Activated T-cell treated with anti-CD3 and anti-CD28 coated beads, Interleukin-2, amount 50 U/mL, for 4 hours (primary cell): ENCODE measurements at regions not wholly inside any gene's neighbourhood (a gene's known extent, or its start where the extent isn't known, plus 50 kb on each side); places are given as distances from the start of the nearest gene placed in this dataset.
"Not testable (repeated sequence)": the region's sequence is repeated elsewhere in the genome, so short reads cannot be mapped to it uniquely, and the experiment has no call there.

ENCODE experiments used
- ATAC-seq, 2 donors: fragments of 200-7000 bp; cut with Tn5 transposase; one replicate each; pipeline ENCODE4 v1.10.0; 2021
- DNase-seq: peaks from one replicate; pipeline ENCODE4 v3.0.0-alpha.2; 2020
- H3K27me3 Mint-ChIP-seq: one replicate; pipeline ENCODE4 v1.8.0; 2021; ENCODE audit warnings: low read depth, mixed read lengths
- H3K36me3 Mint-ChIP-seq: one replicate; pipeline ENCODE4 v1.8.0; 2022; ENCODE audit warnings: mixed read lengths; ENCODE audit not compliant: insufficient read depth
- H3K4me1 Mint-ChIP-seq: one replicate; pipeline ENCODE4 v1.8.0; 2021; ENCODE audit warnings: low read depth, mixed read lengths
- H3K4me3 Mint-ChIP-seq: one replicate; pipeline ENCODE4 v1.8.0; 2021; ENCODE audit warnings: mild to moderate bottlenecking, moderate library complexity, mixed read lengths
- H3K9me3 Mint-ChIP-seq: one replicate; pipeline ENCODE4 v1.8.0; 2021; ENCODE audit warnings: mixed read lengths

GRCh38 chrX:8042304-8042703 is 115.1 kb upstream of the PNPLA4 start:
- no peaks in the 10 kb centered on the region for H3K27me3 Mint-ChIP-seq
- no peaks in the 10 kb centered on the region for H3K36me3 Mint-ChIP-seq
- H3K4me1 Mint-ChIP-seq, result peaks cover 12% of the 10 kb centered on the region
- no peak for DNase-seq
- no peak overlapping the region for H3K4me3 Mint-ChIP-seq
- no peak for ATAC-seq
- no peaks in the 10 kb centered on the region for H3K9me3 Mint-ChIP-seq

GRCh38 chrX:8039711-8040110 is 112.5 kb upstream of the PNPLA4 start:
- not testable (repeated sequence) for H3K9me3 Mint-ChIP-seq, H3K27me3 Mint-ChIP-seq, H3K36me3 Mint-ChIP-seq, H3K4me3 Mint-ChIP-seq, DNase-seq, ATAC-seq
- peaks cover 18% of the 10 kb centered on the region for H3K4me1 Mint-ChIP-seq

GRCh38 chrX:8037593-8038348 is 110.6 kb upstream of the PNPLA4 start:
- H3K9me3 Mint-ChIP-seq, result no peaks in the 10 kb centered on the region
- DNase-seq, result no peak
- H3K36me3 Mint-ChIP-seq, result no peaks in the 10 kb centered on the region
- H3K4me3 Mint-ChIP-seq, result peak overlapping the region; percentile 72
- ATAC-seq, result no peak
- no peaks in the 10 kb centered on the region for H3K27me3 Mint-ChIP-seq
- peaks cover 18% of the 10 kb centered on the region for H3K4me1 Mint-ChIP-seq

GRCh38 chrX:8036914-8037313 is 109.7 kb upstream of the PNPLA4 start:
- Mint-ChIP-seq H3K27me3 (no peaks in the 10 kb centered on the region), H3K9me3 (no peaks in the 10 kb centered on the region), H3K4me3 (no peak overlapping the region), H3K36me3 (no peaks in the 10 kb centered on the region), H3K4me1 (peaks cover 18% of the 10 kb centered on the region)
- ATAC-seq (no peak), DNase-seq (no peak)

GRCh38 chrX:8034058-8034457 is 106.8 kb upstream of the PNPLA4 start:
- Mint-ChIP-seq H3K36me3 (no peaks in the 10 kb centered on the region), H3K4me1 (peaks cover 18% of the 10 kb centered on the region), H3K4me3 (no peak overlapping the region), H3K27me3 (no peaks in the 10 kb centered on the region), H3K9me3 (no peaks in the 10 kb centered on the region)
- no peak for ATAC-seq
- DNase-seq, result no peak

- Mint-ChIP-seq H3K4me3 (no peak overlapping the region), H3K4me1 (peaks cover 14% of the 10 kb centered on the region), H3K36me3 (no peaks in the 10 kb centered on the region), H3K27me3 (no peaks in the 10 kb centered on the region), H3K9me3 (no peaks in the 10 kb centered on the region)
- DNase-seq, result no peak
- ATAC-seq, result no peak
Measured at GRCh38 chrX:8033175-8033574, 106.0 kb upstream of the PNPLA4 start.

GRCh38 chrX:8030361-8030760 is 103.1 kb upstream of the PNPLA4 start:
- H3K36me3 Mint-ChIP-seq, result no peaks in the 10 kb centered on the region
- no peak overlapping the region for H3K4me3 Mint-ChIP-seq
- no peaks in the 10 kb centered on the region for H3K4me1 Mint-ChIP-seq
- no peaks in the 10 kb centered on the region for H3K9me3 Mint-ChIP-seq
- DNase-seq (no peak), ATAC-seq (no peak)
- no peaks in the 10 kb centered on the region for H3K27me3 Mint-ChIP-seq

- Mint-ChIP-seq H3K36me3 (no peaks in the 10 kb centered on the region), H3K9me3 (no peaks in the 10 kb centered on the region), H3K4me1 (no peaks in the 10 kb centered on the region), H3K27me3 (no peaks in the 10 kb centered on the region), H3K4me3 (no peak overlapping the region)
- DNase-seq (no peak), ATAC-seq (no peak)
Measured at GRCh38 chrX:8027827-8028226, 100.6 kb upstream of the PNPLA4 start.

GRCh38 chrX:8025705-8026104 is 98.5 kb upstream of the PNPLA4 start:
- H3K4me1 Mint-ChIP-seq, result no peaks in the 10 kb centered on the region
- no peaks in the 10 kb centered on the region for H3K27me3 Mint-ChIP-seq
- H3K4me3 Mint-ChIP-seq, result no peak overlapping the region
- DNase-seq (no peak), ATAC-seq (no peak)
- H3K36me3 Mint-ChIP-seq, result no peaks in the 10 kb centered on the region
- H3K9me3 Mint-ChIP-seq, result no peaks in the 10 kb centered on the region

GRCh38 chrX:8018934-8019333 is 91.7 kb upstream of the PNPLA4 start:
- DNase-seq (no peak), ATAC-seq (no peak)
- no peaks in the 10 kb centered on the region for H3K4me1 Mint-ChIP-seq
- H3K9me3 Mint-ChIP-seq, result no peaks in the 10 kb centered on the region
- no peak overlapping the region for H3K4me3 Mint-ChIP-seq
- no peaks in the 10 kb centered on the region for H3K27me3 Mint-ChIP-seq
- H3K36me3 Mint-ChIP-seq, result no peaks in the 10 kb centered on the region

- no peaks in the 10 kb centered on the region for H3K4me1 Mint-ChIP-seq
- no peak overlapping the region for H3K4me3 Mint-ChIP-seq
- H3K9me3 Mint-ChIP-seq, result no peaks in the 10 kb centered on the region
- H3K36me3 Mint-ChIP-seq, result no peaks in the 10 kb centered on the region
- ATAC-seq (no peak), DNase-seq (no peak)
- no peaks in the 10 kb centered on the region for H3K27me3 Mint-ChIP-seq
Measured at GRCh38 chrX:8010105-8010504, 82.9 kb upstream of the PNPLA4 start.

- no peak overlapping the region for H3K4me3 Mint-ChIP-seq
- H3K9me3 Mint-ChIP-seq, result no peaks in the 10 kb centered on the region
- H3K36me3 Mint-ChIP-seq, result no peaks in the 10 kb centered on the region
- DNase-seq, result no peak
- H3K27me3 Mint-ChIP-seq, result no peaks in the 10 kb centered on the region
- no peak for ATAC-seq
- H3K4me1 Mint-ChIP-seq, result no peaks in the 10 kb centered on the region
Measured at GRCh38 chrX:8005678-8006347, 78.6 kb upstream of the PNPLA4 start.

GRCh38 chrX:8003147-8003883 is 76.1 kb upstream of the PNPLA4 start:
- Mint-ChIP-seq H3K4me3 (no peak overlapping the region), H3K4me1 (no peaks in the 10 kb centered on the region), H3K27me3 (no peaks in the 10 kb centered on the region), H3K9me3 (no peaks in the 10 kb centered on the region), H3K36me3 (no peaks in the 10 kb centered on the region)
- DNase-seq (no peak), ATAC-seq (no peak)

GRCh38 chrX:7996851-7997250 is 69.6 kb upstream of the PNPLA4 start:
- no peaks in the 10 kb centered on the region for H3K4me1 Mint-ChIP-seq
- no peak overlapping the region for H3K4me3 Mint-ChIP-seq
- no peak for DNase-seq
- H3K36me3 Mint-ChIP-seq, result no peaks in the 10 kb centered on the region
- H3K9me3 Mint-ChIP-seq, result no peaks in the 10 kb centered on the region
- no peak for ATAC-seq
- no peaks in the 10 kb centered on the region for H3K27me3 Mint-ChIP-seq

GRCh38 chrX:7996414-7996813 is 69.2 kb upstream of the PNPLA4 start:
- Mint-ChIP-seq H3K4me3 (no peak overlapping the region), H3K27me3 (no peaks in the 10 kb centered on the region), H3K4me1 (no peaks in the 10 kb centered on the region), H3K36me3 (no peaks in the 10 kb centered on the region), H3K9me3 (no peaks in the 10 kb centered on the region)
- DNase-seq (peak; percentile 10), ATAC-seq (no peak)
